ENCODE measurements at regions not wholly inside any gene's neighbourhood (a gene's known extent, or its start where the extent isn't known, plus 50 kb on each side); places are given as distances from the start of the nearest gene placed in this dataset.
A peak's percentile ranks its signal among the peaks of the same experiment; 100 is the strongest.

DNA sequence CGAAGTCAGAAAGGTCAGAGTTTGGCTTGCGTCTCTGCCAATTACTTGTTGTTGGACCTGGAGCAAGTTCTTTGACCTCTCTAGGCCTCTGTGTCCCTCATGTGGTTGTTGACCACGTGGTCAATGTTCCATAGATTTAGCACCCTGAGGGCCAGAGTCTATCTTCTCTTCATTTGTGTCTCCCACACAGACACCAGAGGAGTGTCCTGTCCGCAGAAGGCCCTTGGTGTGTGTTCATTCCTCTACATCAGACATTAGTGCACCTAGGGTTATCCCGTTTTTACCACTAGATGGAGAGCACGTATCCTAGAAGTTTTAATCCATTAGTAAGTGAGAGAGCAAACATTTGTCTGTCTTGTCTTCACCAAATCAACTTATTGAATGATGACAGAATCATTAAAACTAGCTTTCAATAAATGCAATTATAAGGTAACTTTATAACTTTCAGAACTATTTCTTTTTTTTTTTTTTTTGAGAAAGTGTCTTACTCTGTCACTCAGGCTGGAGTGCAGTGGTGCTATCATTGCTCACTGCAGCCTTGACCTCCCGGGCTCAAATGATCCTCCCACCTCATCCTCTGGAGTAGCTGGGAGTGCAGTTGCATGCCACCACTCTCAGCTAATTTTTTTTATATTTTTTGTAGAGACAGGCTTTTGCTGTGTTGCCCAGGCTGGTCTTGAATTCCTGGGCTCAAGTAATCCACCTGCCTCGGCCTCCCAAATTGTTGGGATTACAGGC, 122.5 kb upstream of the ANKRD1 start:
- DNase-seq (ENCODE audit: low spot score), result no peak
- ATAC-seq (ENCODE audit: low read depth), result peak; percentile 65; the same call in 2 of the 3 replicates
- no peak overlapping the region for H3K27ac ChIP-seq (ENCODE audit: poor library complexity, severe bottlenecking)
- no peaks in the 10 kb centered on the region for H3K9me3 ChIP-seq (ENCODE audit: severe bottlenecking)
- H3K36me3 ChIP-seq (ENCODE audit: low read depth), result no peaks in the 10 kb centered on the region
- no peak overlapping the region for H3K4me3 ChIP-seq (ENCODE audit: severe bottlenecking)
- no peaks in the 10 kb centered on the region for H3K4me1 ChIP-seq (ENCODE audit: insufficient read depth, poor library complexity, severe bottlenecking)
- TF ChIP-seq, protein P1, sequence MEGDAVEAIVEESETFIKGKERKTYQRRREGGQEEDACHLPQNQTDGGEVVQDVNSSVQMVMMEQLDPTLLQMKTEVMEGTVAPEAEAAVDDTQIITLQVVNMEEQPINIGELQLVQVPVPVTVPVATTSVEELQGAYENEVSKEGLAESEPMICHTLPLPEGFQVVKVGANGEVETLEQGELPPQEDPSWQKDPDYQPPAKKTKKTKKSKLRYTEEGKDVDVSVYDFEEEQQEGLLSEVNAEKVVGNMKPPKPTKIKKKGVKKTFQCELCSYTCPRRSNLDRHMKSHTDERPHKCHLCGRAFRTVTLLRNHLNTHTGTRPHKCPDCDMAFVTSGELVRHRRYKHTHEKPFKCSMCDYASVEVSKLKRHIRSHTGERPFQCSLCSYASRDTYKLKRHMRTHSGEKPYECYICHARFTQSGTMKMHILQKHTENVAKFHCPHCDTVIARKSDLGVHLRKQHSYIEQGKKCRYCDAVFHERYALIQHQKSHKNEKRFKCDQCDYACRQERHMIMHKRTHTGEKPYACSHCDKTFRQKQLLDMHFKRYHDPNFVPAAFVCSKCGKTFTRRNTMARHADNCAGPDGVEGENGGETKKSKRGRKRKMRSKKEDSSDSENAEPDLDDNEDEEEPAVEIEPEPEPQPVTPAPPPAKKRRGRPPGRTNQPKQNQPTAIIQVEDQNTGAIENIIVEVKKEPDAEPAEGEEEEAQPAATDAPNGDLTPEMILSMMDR (IDR thresholded peaks at IDR 0.05; ENCODE audit: poor library complexity, severe bottlenecking), result peak; percentile 55
- H3K27me3 ChIP-seq (ENCODE audit: insufficient read depth, poor library complexity, severe bottlenecking), result peaks cover 2% of the 10 kb centered on the region

DNA sequence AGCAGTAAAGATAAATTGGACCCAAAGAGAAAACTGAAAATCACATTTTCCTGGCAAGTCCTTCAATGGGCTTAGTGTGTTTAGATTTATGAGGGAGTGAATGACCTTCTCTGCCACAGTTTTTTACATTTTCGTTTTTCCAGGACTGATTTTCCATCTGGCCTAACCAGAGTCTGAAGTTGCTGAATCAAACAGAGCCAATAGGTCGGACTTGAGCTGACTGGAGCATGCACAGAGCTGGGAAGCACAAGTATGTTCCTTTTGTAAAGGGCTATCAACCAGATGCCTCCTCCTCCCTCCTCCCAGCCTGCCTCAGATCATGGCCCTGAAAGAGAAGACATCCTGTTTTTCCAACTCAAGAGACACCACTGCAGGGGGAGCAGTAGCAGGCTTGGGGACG, 126.0 kb upstream of the ANKRD1 start:
- Histone ChIP-seq H3K4me3 (ENCODE audit: severe bottlenecking) (no peak overlapping the region), H3K27me3 (ENCODE audit: insufficient read depth, poor library complexity, severe bottlenecking) (peaks cover 2% of the 10 kb centered on the region), H3K4me1 (ENCODE audit: insufficient read depth, poor library complexity, severe bottlenecking) (no peaks in the 10 kb centered on the region), H3K36me3 (ENCODE audit: low read depth) (no peaks in the 10 kb centered on the region), H3K27ac (ENCODE audit: poor library complexity, severe bottlenecking) (no peak overlapping the region), H3K9me3 (ENCODE audit: severe bottlenecking) (no peaks in the 10 kb centered on the region)
- TF ChIP-seq, protein P1 (IDR thresholded peaks at IDR 0.05; ENCODE audit: poor library complexity, severe bottlenecking), result no peak
- DNase-seq (ENCODE audit: low spot score) (no peak), ATAC-seq (ENCODE audit: low read depth) (no peak)

DNA sequence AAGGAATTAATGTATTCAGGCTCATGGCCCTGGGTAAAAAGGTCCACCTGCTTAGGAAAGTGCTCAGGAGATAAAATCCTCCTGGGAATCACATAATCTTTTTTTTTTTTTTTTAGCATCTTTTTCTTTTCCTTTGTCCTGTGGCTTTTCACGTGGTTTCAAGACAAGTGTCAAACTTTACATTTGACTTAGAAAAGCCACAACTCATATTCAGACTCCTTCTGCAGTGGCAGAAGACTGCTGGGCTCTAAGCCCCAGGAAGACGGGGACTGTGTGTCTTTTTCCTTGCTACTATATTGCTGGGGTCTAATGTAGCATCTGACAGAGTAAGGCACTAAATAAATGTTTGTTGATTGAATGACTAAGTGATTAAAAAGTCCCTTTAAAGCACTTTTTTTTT, 127.5 kb upstream of the ANKRD1 start:
- Histone ChIP-seq H3K27ac (ENCODE audit: poor library complexity, severe bottlenecking) (no peak overlapping the region), H3K36me3 (ENCODE audit: low read depth) (no peaks in the 10 kb centered on the region), H3K4me3 (ENCODE audit: severe bottlenecking) (no peak overlapping the region), H3K9me3 (ENCODE audit: severe bottlenecking) (no peaks in the 10 kb centered on the region), H3K4me1 (ENCODE audit: insufficient read depth, poor library complexity, severe bottlenecking) (no peaks in the 10 kb centered on the region), H3K27me3 (ENCODE audit: insufficient read depth, poor library complexity, severe bottlenecking) (no peaks in the 10 kb centered on the region)
- no peak for DNase-seq (ENCODE audit: low spot score)
- ATAC-seq (ENCODE audit: low read depth), result no peak
- TF ChIP-seq, protein P1 (IDR thresholded peaks at IDR 0.05; ENCODE audit: poor library complexity, severe bottlenecking), result no peak

DNA sequence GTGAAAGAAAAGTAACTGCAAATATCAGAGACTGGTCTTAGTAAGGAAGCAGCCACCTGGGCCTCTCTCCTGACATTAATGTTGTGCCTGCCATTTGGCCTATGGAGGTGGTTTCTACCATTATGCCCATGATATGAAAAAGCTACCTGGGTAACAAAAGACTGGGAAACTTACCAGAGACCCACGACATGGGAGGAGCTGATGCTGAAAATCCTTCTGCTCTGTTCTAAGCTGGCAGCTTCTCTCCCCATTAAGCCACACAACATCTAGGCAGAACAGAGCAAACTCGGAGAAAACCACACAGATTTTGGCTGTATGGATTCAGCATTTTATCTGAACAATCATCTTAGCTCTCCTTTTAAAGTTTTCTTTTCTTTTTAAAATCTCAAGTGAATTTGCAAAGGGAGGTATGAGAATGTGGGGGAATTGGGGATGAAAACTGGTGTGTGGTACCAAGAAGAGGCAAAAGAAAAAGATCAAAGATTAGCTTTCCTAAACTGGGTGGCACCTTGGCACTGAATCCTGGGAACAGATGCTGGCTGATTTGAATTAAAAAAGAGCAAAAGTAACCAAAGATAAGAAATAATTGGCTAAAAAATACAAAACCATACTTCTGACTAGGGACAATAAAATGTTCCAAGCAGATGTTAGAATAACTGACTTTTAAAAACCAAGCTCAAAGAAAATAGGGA, 128.6 kb upstream of the ANKRD1 start:
- DNase-seq (ENCODE audit: low spot score), result no peak
- TF ChIP-seq, protein P1 (IDR thresholded peaks at IDR 0.05; ENCODE audit: poor library complexity, severe bottlenecking), result no peak
- Histone ChIP-seq H3K27ac (ENCODE audit: poor library complexity, severe bottlenecking) (no peak overlapping the region), H3K36me3 (ENCODE audit: low read depth) (no peaks in the 10 kb centered on the region), H3K4me3 (ENCODE audit: severe bottlenecking) (no peak overlapping the region), H3K4me1 (ENCODE audit: insufficient read depth, poor library complexity, severe bottlenecking) (no peaks in the 10 kb centered on the region), H3K27me3 (ENCODE audit: insufficient read depth, poor library complexity, severe bottlenecking) (no peaks in the 10 kb centered on the region), H3K9me3 (ENCODE audit: severe bottlenecking) (no peaks in the 10 kb centered on the region)
- no peak for ATAC-seq (ENCODE audit: low read depth)

DNA sequence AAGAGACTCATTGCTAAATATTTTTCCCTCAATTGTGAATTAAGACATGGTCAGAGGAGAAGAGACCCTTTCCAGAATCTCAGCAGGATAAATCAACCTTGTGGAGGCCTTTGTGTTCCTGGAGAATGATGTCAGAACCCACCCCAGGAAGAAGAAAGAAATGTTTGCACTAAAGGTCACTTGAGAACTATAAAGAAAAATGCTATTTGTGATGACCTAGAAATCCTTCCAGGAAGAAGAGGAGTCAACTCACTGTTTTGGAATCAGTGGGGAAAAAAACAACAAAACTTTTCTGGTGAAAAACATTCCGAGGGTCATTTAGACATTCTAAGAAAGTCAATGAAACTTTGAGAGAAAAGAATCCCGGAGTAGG, 129.1 kb upstream of the ANKRD1 start:
- ATAC-seq (ENCODE audit: low read depth), result no peak
- no peak overlapping the region for H3K4me3 ChIP-seq (ENCODE audit: severe bottlenecking)
- no peak overlapping the region for H3K27ac ChIP-seq (ENCODE audit: poor library complexity, severe bottlenecking)
- H3K36me3 ChIP-seq (ENCODE audit: low read depth), result no peaks in the 10 kb centered on the region
- TF ChIP-seq, protein P1 (IDR thresholded peaks at IDR 0.05; ENCODE audit: poor library complexity, severe bottlenecking), result no peak
- H3K4me1 ChIP-seq (ENCODE audit: insufficient read depth, poor library complexity, severe bottlenecking), result no peaks in the 10 kb centered on the region
- DNase-seq (ENCODE audit: low spot score), result no peak
- H3K27me3 ChIP-seq (ENCODE audit: insufficient read depth, poor library complexity, severe bottlenecking), result no peaks in the 10 kb centered on the region
- H3K9me3 ChIP-seq (ENCODE audit: severe bottlenecking), result no peaks in the 10 kb centered on the region
